ENCODE measurements at regions not wholly inside any gene's neighbourhood (a gene's known extent, or its start where the extent isn't known, plus 50 kb on each side); places are given as distances from the start of the nearest gene placed in this dataset.

- no peaks in the 10 kb centered on the region for H3K27me3 ChIP-seq
- no peaks in the 10 kb centered on the region for H3K9me3 ChIP-seq
- intact Hi-C loops (cut with DNase I), result no loop called here
- no peak overlapping the region for H3K27ac ChIP-seq
- H3K4me1 ChIP-seq, result no peaks in the 10 kb centered on the region
- no peak overlapping the region for H3K4me3 ChIP-seq
- TF ChIP-seq CTCF (IDR thresholded peaks at IDR 0.05) (no peak), POLR2A (IDR thresholded peaks at IDR 0.05) (no peak), POLR2AphosphoS5 (IDR thresholded peaks at IDR 0.05; ENCODE audit: insufficient read depth in 1 of 2, low read depth in 1 of 2) (no peak)
- no peaks in the 10 kb centered on the region for H3K36me3 ChIP-seq
- DNase-seq (ENCODE audit: extremely low spot score in 2 of 2), result no peak
Measured at GRCh38 chr7:157076466-157076865, 62.3 kb upstream of the UBE3C start.

- H3K27me3 ChIP-seq, result no peaks in the 10 kb centered on the region
- no peaks in the 10 kb centered on the region for H3K36me3 ChIP-seq
- intact Hi-C loops (cut with DNase I), result no loop called here
- H3K9me3 ChIP-seq, result no peaks in the 10 kb centered on the region
- TF ChIP-seq POLR2AphosphoS5 (IDR thresholded peaks at IDR 0.05; ENCODE audit: insufficient read depth in 1 of 2, low read depth in 1 of 2), result no peak
- TF ChIP-seq CTCF (IDR thresholded peaks at IDR 0.05), result no peak
- no peak for TF ChIP-seq POLR2A (IDR thresholded peaks at IDR 0.05)
- no peaks in the 10 kb centered on the region for H3K4me1 ChIP-seq
- no peak for DNase-seq (ENCODE audit: extremely low spot score in 2 of 2)
- no peak overlapping the region for H3K4me3 ChIP-seq
- H3K27ac ChIP-seq, result no peak overlapping the region
Measured at GRCh38 chr7:157077021-157077420, 61.7 kb upstream of the UBE3C start.

DNA sequence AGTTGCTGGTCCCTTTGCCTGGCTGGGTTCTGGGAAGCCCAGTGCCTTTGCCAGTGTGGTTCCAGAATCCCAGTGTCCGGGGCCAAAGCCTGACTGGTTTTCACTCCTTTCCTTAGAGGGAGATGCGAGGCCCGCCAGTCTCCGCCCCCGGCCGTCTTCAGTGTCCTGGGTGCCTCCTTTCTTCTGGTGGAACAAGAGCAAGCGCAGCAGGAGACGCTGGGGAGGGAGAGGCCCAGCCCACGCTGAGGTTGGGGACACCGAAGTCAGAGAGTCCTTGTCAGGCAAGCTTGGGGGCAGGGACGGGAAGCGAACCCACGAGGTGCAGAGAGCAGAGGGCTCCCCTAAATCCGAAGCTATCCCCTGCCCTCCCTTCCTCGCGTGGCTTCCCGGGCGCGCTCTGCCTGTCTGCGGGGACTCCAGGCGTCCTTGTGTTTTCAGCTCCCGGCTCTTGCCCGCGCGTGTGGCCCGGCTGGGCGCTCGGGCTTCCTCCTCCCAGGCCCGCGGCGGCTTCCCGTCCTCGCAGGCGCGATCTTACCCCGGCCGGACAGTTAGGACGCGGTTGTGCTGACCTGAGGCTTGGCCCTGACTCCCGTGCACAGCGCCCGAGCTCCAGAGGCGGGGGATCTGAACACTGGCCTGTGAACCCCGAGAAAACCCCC, 60.6 kb upstream of the UBE3C start:
- Histone ChIP-seq H3K9me3 (no peaks in the 10 kb centered on the region), H3K4me3 (peak overlapping the region in 1 of 2 donors; percentile 13), H3K36me3 (no peaks in the 10 kb centered on the region), H3K27ac (no peak overlapping the region), H3K27me3 (no peaks in the 10 kb centered on the region), H3K4me1 (no peaks in the 10 kb centered on the region)
- no peak for DNase-seq (ENCODE audit: extremely low spot score in 2 of 2)
- intact Hi-C loops (cut with DNase I), result no loop called here
- TF ChIP-seq POLR2AphosphoS5 (IDR thresholded peaks at IDR 0.05; ENCODE audit: insufficient read depth in 1 of 2, low read depth in 1 of 2) (no peak), CTCF (IDR thresholded peaks at IDR 0.05) (no peak), POLR2A (IDR thresholded peaks at IDR 0.05) (no peak)

GRCh38 chr7:157079116-157079515, 59.6 kb upstream of the UBE3C start:
- Histone ChIP-seq H3K4me3 (no peak overlapping the region), H3K36me3 (no peaks in the 10 kb centered on the region), H3K9me3 (no peaks in the 10 kb centered on the region), H3K27me3 (no peaks in the 10 kb centered on the region), H3K4me1 (no peaks in the 10 kb centered on the region), H3K27ac (no peak overlapping the region)
- no peak for TF ChIP-seq CTCF (IDR thresholded peaks at IDR 0.05)
- TF ChIP-seq POLR2AphosphoS5 (IDR thresholded peaks at IDR 0.05; ENCODE audit: insufficient read depth in 1 of 2, low read depth in 1 of 2), result no peak
- TF ChIP-seq POLR2A (IDR thresholded peaks at IDR 0.05), result no peak
- no peak for DNase-seq (ENCODE audit: extremely low spot score in 2 of 2)
- intact Hi-C loops (cut with DNase I), result no loop called here

DNA sequence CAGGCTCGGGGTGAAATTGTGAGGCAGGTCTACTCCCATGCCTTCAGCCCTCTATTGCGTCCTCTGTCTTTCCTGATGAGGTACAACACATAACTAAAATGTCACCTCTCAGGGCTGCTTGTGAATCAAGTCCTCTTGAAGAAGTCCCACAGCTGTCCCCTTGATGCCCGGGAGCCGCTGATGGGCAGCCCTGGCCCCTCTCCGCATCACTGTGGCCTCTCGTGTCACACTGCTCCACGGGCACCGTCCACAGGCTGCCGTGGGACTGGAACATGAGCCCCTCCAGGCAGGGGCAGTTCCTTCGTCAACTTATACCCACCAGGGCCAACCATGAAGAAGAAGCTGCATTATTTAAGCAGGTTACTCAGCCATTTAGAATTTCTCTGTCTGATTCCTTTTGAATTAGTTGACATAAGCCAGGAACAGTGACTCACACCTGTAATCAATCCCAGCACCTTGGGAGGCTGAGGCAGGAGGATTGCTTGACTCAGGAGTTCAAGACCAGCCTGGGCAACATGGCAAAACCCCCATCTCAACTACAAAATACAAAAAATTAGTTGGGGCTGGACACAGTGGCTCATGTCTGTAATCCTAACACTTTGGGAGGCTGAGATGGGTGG, 58.5 kb upstream of the UBE3C start:
- no peak for TF ChIP-seq CTCF (IDR thresholded peaks at IDR 0.05)
- TF ChIP-seq POLR2A (IDR thresholded peaks at IDR 0.05), result no peak
- no peak for TF ChIP-seq POLR2AphosphoS5 (IDR thresholded peaks at IDR 0.05; ENCODE audit: insufficient read depth in 1 of 2, low read depth in 1 of 2)
- DNase-seq (ENCODE audit: extremely low spot score in 2 of 2), result no peak
- H3K9me3 ChIP-seq, result no peaks in the 10 kb centered on the region
- intact Hi-C loops (cut with DNase I), result no loop called here
- H3K27me3 ChIP-seq, result no peaks in the 10 kb centered on the region
- no peak overlapping the region for H3K27ac ChIP-seq
- no peaks in the 10 kb centered on the region for H3K4me1 ChIP-seq
- H3K36me3 ChIP-seq, result no peaks in the 10 kb centered on the region
- H3K4me3 ChIP-seq, result no peak overlapping the region

All from vagina (tissue), 2 donors.